ENCODE measurements at regions not wholly inside any gene's neighbourhood (a gene's known extent, or its start where the extent isn't known, plus 50 kb on each side); places are given as distances from the start of the nearest gene placed in this dataset.

DNA sequence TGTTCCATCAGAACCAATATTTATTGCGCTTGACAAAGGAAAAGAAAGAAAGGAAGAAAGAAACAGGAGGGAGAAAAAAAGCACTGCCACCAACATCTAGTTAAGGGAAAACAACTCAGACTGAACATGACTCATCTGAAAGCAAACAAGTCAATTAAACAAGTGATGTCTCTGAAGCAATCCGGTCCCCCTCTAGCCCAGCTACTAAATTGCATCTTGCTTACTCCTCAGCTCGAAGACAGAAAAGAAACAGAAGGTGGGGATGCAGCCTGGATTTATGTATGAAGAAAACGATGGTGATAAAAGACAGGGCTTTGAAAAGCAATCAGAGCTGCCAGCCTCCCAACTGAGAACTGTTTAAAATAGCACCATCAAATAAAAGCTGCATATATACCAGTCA lies 188.2 kb downstream of the OMA1 start:
- TF ChIP-seq, protein P1, sequence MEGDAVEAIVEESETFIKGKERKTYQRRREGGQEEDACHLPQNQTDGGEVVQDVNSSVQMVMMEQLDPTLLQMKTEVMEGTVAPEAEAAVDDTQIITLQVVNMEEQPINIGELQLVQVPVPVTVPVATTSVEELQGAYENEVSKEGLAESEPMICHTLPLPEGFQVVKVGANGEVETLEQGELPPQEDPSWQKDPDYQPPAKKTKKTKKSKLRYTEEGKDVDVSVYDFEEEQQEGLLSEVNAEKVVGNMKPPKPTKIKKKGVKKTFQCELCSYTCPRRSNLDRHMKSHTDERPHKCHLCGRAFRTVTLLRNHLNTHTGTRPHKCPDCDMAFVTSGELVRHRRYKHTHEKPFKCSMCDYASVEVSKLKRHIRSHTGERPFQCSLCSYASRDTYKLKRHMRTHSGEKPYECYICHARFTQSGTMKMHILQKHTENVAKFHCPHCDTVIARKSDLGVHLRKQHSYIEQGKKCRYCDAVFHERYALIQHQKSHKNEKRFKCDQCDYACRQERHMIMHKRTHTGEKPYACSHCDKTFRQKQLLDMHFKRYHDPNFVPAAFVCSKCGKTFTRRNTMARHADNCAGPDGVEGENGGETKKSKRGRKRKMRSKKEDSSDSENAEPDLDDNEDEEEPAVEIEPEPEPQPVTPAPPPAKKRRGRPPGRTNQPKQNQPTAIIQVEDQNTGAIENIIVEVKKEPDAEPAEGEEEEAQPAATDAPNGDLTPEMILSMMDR (IDR thresholded peaks at IDR 0.05) = no peak
- TF ChIP-seq POLR2A (IDR thresholded peaks at IDR 0.05) = no peak

Measured in Peyer's patch (tissue), 4 donors.